ENCODE measurements at regions not wholly inside any gene's neighbourhood (a gene's known extent, or its start where the extent isn't known, plus 50 kb on each side); places are given as distances from the start of the nearest gene placed in this dataset.
A peak's percentile ranks its signal among the peaks of the same experiment; 100 is the strongest.
"Not testable (repeated sequence)": the region's sequence is repeated elsewhere in the genome, so short reads cannot be mapped to it uniquely, and the experiment has no call there.

DNA sequence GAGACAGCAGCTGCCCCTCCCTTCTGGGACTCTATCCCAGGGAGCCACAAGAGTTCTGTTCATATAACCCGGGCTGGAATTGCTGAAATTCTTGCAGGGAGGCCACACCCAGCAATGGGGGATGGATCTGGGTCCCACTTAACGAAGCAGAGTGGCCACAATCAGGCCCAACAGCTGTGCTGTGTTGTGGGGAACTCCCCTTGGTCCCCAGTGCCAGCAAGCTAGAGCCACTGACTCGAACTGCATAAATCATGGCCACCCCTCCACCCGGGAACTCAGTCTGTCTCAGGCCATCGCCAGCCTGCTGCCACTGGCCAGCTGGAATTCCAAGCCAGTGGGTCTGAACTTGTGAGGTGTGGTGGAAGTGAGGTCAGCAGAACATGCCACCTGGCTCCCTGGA, 111.1 kb downstream of the KLF8 start:
- Histone ChIP-seq H3K27me3 (replicated peaks in 1 of 2; ENCODE audit: control insufficient read depth in 2 of 2, extremely low read depth in 1 of 2, insufficient read depth in 2 of 2, low read length in 1 of 2) (no peaks in the 10 kb centered on the region), H3K4me3 (ENCODE audit: control insufficient read depth in 1 of 2, extremely low read depth in 1 of 2, low read length in 1 of 2) (no peak overlapping the region), H3K36me3 (ENCODE audit: control insufficient read depth in 2 of 2, extremely low read depth in 1 of 2, insufficient read depth in 1 of 2, low read length in 1 of 2) (no peaks in the 10 kb centered on the region), H3K4me1 (ENCODE audit: control insufficient read depth in 1 of 2, extremely low read depth in 1 of 2, insufficient read depth in 2 of 2, low read length in 2 of 2) (peaks cover 0 to 17% of the 10 kb centered on the region in 2 experiments), H3K9me3 (no peaks in the 10 kb centered on the region), H3K27ac (ENCODE audit: low read length) (no peak overlapping the region)
- Mint-ChIP-seq H3K27me3 (peaks cover 0 to 8% of the 10 kb centered on the region in 2 donors), H3K9me3 (peaks cover 0 to 8% (median 0%) of the 10 kb centered on the region in 3 donors), H3K36me3 (peaks cover 8% of the 10 kb centered on the region), H3K4me1 (peaks cover 43 to 62% (median 46%) of the 10 kb centered on the region in 3 donors), H3K4me3 (peak overlapping the region in 2 of 3 donors; percentile 4 to 33), H3K27ac (no peak overlapping the region)
- POLR2A ChIA-PET: no interaction called here
- 40% methylated on average over 2 of the region's 5 CpGs for WGBS (ENCODE audit: insufficient coverage)
- CTCF ChIA-PET: no interaction called here
- ATAC-seq (replicated peaks in 1 of 4): no peak
- no peak for DNase-seq

- no peak overlapping the region for H3K4me3 ChIP-seq (ENCODE audit: control insufficient read depth in 1 of 2, extremely low read depth in 1 of 2, low read length in 1 of 2)
- H3K27ac ChIP-seq (ENCODE audit: low read length): no peak overlapping the region
- ATAC-seq (replicated peaks in 1 of 4): peak in 3 of 4 experiments; percentile 36 to 63 (median 44)
These were observed 111.5 kb downstream of the KLF8 start for GRCh38 chrX:56343664-56344063.

DNA sequence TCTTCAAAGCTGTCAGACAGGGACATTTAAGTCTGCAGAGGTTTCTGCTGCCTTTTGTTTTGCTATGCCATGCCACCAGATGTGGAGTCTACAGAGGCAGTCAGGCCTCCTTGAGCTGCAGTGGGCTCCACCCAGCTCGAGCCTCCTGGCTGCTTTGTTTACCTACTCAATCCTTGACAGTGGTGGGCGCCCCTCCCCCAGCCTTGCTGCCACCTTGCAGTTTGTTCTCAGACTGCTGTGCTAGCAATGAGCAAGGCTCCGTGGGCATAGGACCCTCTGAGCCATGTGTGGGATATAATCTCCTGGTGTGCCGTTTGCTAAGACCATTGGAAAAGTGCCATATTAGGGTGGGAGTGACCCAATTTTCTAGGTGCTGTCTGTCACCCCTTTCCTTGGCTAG, 126.0 kb downstream of the KLF8 start:
- H3K4me3 ChIP-seq (ENCODE audit: control insufficient read depth in 1 of 2, extremely low read depth in 1 of 2, low read length in 1 of 2); H3K36me3 Mint-ChIP-seq; H3K27me3 ChIP-seq (replicated peaks in 1 of 2; ENCODE audit: control insufficient read depth in 2 of 2, extremely low read depth in 1 of 2, insufficient read depth in 2 of 2, low read length in 1 of 2); H3K4me1 ChIP-seq (ENCODE audit: control insufficient read depth in 1 of 2, extremely low read depth in 1 of 2, insufficient read depth in 2 of 2, low read length in 2 of 2); DNase-seq; H3K27ac Mint-ChIP-seq; H3K36me3 ChIP-seq (ENCODE audit: control insufficient read depth in 2 of 2, extremely low read depth in 1 of 2, insufficient read depth in 1 of 2, low read length in 1 of 2); CTCF ChIA-PET; ATAC-seq (replicated peaks in 1 of 4); H3K27ac ChIP-seq (ENCODE audit: low read length); POLR2A ChIA-PET; H3K4me3 Mint-ChIP-seq; H3K9me3 Mint-ChIP-seq; H3K9me3 ChIP-seq: not testable (repeated sequence)
- peaks cover 0 to 12% of the 10 kb centered on the region in 2 donors for H3K27me3 Mint-ChIP-seq
- peaks cover 8 to 15% (median 10%) of the 10 kb centered on the region in 3 donors for H3K4me1 Mint-ChIP-seq
- WGBS (ENCODE audit: insufficient coverage): 47% methylated on average over 3 of the region's 4 CpGs

More at GRCh38 chrX:56343664-56344063, 111.5 kb downstream of the KLF8 start:
- H3K9me3 Mint-ChIP-seq: peaks cover 0 to 4% (median 0%) of the 10 kb centered on the region in 3 donors
- peaks cover 43 to 62% (median 46%) of the 10 kb centered on the region in 3 donors for H3K4me1 Mint-ChIP-seq
- ChIA-PET POLR2A (no interaction called here), CTCF (no interaction called here)
- no peaks in the 10 kb centered on the region for H3K27me3 ChIP-seq (replicated peaks in 1 of 2; ENCODE audit: control insufficient read depth in 2 of 2, extremely low read depth in 1 of 2, insufficient read depth in 2 of 2, low read length in 1 of 2)
- peaks cover 8% of the 10 kb centered on the region for H3K36me3 Mint-ChIP-seq
- H3K27me3 Mint-ChIP-seq: peaks cover 0 to 8% of the 10 kb centered on the region in 2 donors
- DNase-seq: peak in 4 of 35 experiments; percentile 0 to 25 (median 6)
- H3K36me3 ChIP-seq (ENCODE audit: control insufficient read depth in 2 of 2, extremely low read depth in 1 of 2, insufficient read depth in 1 of 2, low read length in 1 of 2): no peaks in the 10 kb centered on the region
- peak overlapping the region; percentile 49 to 68 for H3K27ac Mint-ChIP-seq
- WGBS (ENCODE audit: insufficient coverage): 10% methylated on average over 3 of the region's 5 CpGs
- H3K9me3 ChIP-seq: no peaks in the 10 kb centered on the region
- peaks cover 0 to 17% of the 10 kb centered on the region in 2 experiments for H3K4me1 ChIP-seq (ENCODE audit: control insufficient read depth in 1 of 2, extremely low read depth in 1 of 2, insufficient read depth in 2 of 2, low read length in 2 of 2)
- H3K4me3 Mint-ChIP-seq: peak overlapping the region; percentile 5 to 52 (median 13)

- ChIA-PET POLR2A (interaction anchor here in 1 of 2 donors (0.7 kb wide), 1 partner anchor 66 kb away, joined by 3 read pairs; no protein-coding TSS in a partner anchor), CTCF (interaction anchor here in 1 of 2 donors (0.8 kb wide), 1 partner anchor 363 kb away, joined by 3 read pairs; no protein-coding TSS in a partner anchor)
- peak in 3 of 4 experiments; percentile 29 to 57 (median 40) for ATAC-seq (replicated peaks in 1 of 4)
- Mint-ChIP-seq H3K4me1 (peaks cover 50 to 61% (median 50%) of the 10 kb centered on the region in 3 donors), H3K4me3 (peak overlapping the region; percentile 40 to 44 (median 43)), H3K27ac (peak overlapping the region; percentile 84 to 85)
- DNase-seq; H3K36me3 ChIP-seq (ENCODE audit: control insufficient read depth in 2 of 2, extremely low read depth in 1 of 2, insufficient read depth in 1 of 2, low read length in 1 of 2); H3K27me3 ChIP-seq (replicated peaks in 1 of 2; ENCODE audit: control insufficient read depth in 2 of 2, extremely low read depth in 1 of 2, insufficient read depth in 2 of 2, low read length in 1 of 2); H3K9me3 ChIP-seq; H3K27me3 Mint-ChIP-seq; H3K4me3 ChIP-seq (ENCODE audit: control insufficient read depth in 1 of 2, extremely low read depth in 1 of 2, low read length in 1 of 2); H3K36me3 Mint-ChIP-seq; H3K9me3 Mint-ChIP-seq: not testable (repeated sequence)
- H3K4me1 ChIP-seq (ENCODE audit: control insufficient read depth in 1 of 2, extremely low read depth in 1 of 2, insufficient read depth in 2 of 2, low read length in 2 of 2): peaks cover 0 to 20% of the 10 kb centered on the region in 2 experiments
- H3K27ac ChIP-seq (ENCODE audit: low read length): peak overlapping the region; percentile 5
- WGBS (ENCODE audit: insufficient coverage): no CpG with 5 or more reads among the region's 2 CpGs
These were observed 133.0 kb downstream of the KLF8 start for GRCh38 chrX:56365171-56365570.

- 100% methylated on average over 2 of the region's 9 CpGs for WGBS (ENCODE audit: insufficient coverage)
- DNase-seq (no peak), ATAC-seq (replicated peaks in 1 of 4) (no peak)
- Histone ChIP-seq H3K4me3 (ENCODE audit: control insufficient read depth in 1 of 2, extremely low read depth in 1 of 2, low read length in 1 of 2) (no peak overlapping the region), H3K36me3 (ENCODE audit: control insufficient read depth in 2 of 2, extremely low read depth in 1 of 2, insufficient read depth in 1 of 2, low read length in 1 of 2) (no peaks in the 10 kb centered on the region), H3K9me3 (no peaks in the 10 kb centered on the region), H3K4me1 (ENCODE audit: control insufficient read depth in 1 of 2, extremely low read depth in 1 of 2, insufficient read depth in 2 of 2, low read length in 2 of 2) (peaks cover 0 to 20% of the 10 kb centered on the region in 2 experiments), H3K27me3 (replicated peaks in 1 of 2; ENCODE audit: control insufficient read depth in 2 of 2, extremely low read depth in 1 of 2, insufficient read depth in 2 of 2, low read length in 1 of 2) (no peaks in the 10 kb centered on the region), H3K27ac (ENCODE audit: low read length) (no peak overlapping the region)
- Mint-ChIP-seq H3K4me3 (peak overlapping the region in 1 of 3 donors; percentile 0), H3K27ac (peak overlapping the region; percentile 68 to 85), H3K36me3 (no peaks in the 10 kb centered on the region), H3K27me3 (peaks cover 0 to 7% of the 10 kb centered on the region in 2 donors), H3K4me1 (peaks cover 50 to 61% (median 50%) of the 10 kb centered on the region in 3 donors), H3K9me3 (peaks cover 0 to 8% (median 0%) of the 10 kb centered on the region in 3 donors)
- ChIA-PET CTCF (no interaction called here), POLR2A (no interaction called here)
These were observed 134.7 kb downstream of the KLF8 start for GRCh38 chrX:56366901-56367300.

DNA sequence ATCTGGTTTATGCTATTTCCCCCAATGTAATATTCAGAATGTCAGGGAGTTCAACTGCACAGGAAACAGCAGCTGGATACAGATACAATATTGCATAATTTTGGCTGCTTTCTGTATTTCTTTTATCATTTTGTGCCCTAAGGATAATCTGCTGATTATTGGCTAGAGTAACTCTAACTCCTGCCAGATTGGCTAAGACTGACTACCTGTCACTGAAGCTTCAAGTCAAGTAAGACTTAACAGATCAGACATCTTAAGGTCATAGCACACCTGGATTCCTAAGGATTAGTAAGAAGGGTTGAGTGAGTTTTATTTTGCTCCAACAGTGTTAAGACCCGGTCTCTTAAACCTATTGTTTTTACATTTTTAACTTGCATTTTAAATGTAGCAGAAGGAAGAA, 136.8 kb downstream of the KLF8 start:
- H3K9me3 ChIP-seq: no peaks in the 10 kb centered on the region
- peaks cover 0 to 20% of the 10 kb centered on the region in 2 experiments for H3K4me1 ChIP-seq (ENCODE audit: control insufficient read depth in 1 of 2, extremely low read depth in 1 of 2, insufficient read depth in 2 of 2, low read length in 2 of 2)
- WGBS (ENCODE audit: insufficient coverage): no CpG with 5 or more reads among the region's 1 CpG
- no peaks in the 10 kb centered on the region for H3K36me3 ChIP-seq (ENCODE audit: control insufficient read depth in 2 of 2, extremely low read depth in 1 of 2, insufficient read depth in 1 of 2, low read length in 1 of 2)
- POLR2A ChIA-PET: no interaction called here
- no peak for DNase-seq
- H3K27me3 Mint-ChIP-seq: peaks cover 0 to 11% of the 10 kb centered on the region in 2 donors
- peaks cover 50 to 56% (median 50%) of the 10 kb centered on the region in 3 donors for H3K4me1 Mint-ChIP-seq
- H3K36me3 Mint-ChIP-seq: no peaks in the 10 kb centered on the region
- H3K9me3 Mint-ChIP-seq: peaks cover 0 to 4% (median 0%) of the 10 kb centered on the region in 3 donors
- H3K27ac ChIP-seq (ENCODE audit: low read length): no peak overlapping the region
- H3K27ac Mint-ChIP-seq: peak overlapping the region; percentile 31 to 85
- H3K4me3 ChIP-seq (ENCODE audit: control insufficient read depth in 1 of 2, extremely low read depth in 1 of 2, low read length in 1 of 2): no peak overlapping the region
- H3K4me3 Mint-ChIP-seq: peak overlapping the region in 2 of 3 donors; percentile 22 to 28
- H3K27me3 ChIP-seq (replicated peaks in 1 of 2; ENCODE audit: control insufficient read depth in 2 of 2, extremely low read depth in 1 of 2, insufficient read depth in 2 of 2, low read length in 1 of 2): no peaks in the 10 kb centered on the region
- ATAC-seq (replicated peaks in 1 of 4): no peak
- CTCF ChIA-PET: no interaction called here

Measured in T-cell (primary cell).